OCI-LY1 (cell line): ENCODE measurements at regions not wholly inside any gene's neighbourhood (a gene's known extent, or its start where the extent isn't known, plus 50 kb on each side); places are given as distances from the start of the nearest gene placed in this dataset.

Experiments
- H2AFZ ChIP-seq: fragments of 200-600 bp; sonication (generic), shearing (Covaris generic); 2 replicates; pipeline ENCODE4 v1.6.0; 2014; ENCODE audit warnings: antibody characterized with exemption, mild to moderate bottlenecking, low read length
- H3F3A ChIP-seq: fragments of 200-600 bp; sonication (generic), shearing (Covaris generic); 2 replicates; pipeline ENCODE4 v1.6.0; 2014; ENCODE audit warnings: mild to moderate bottlenecking, antibody characterized with exemption, low read length, moderate library complexity; ENCODE audit not compliant: insufficient read depth
- H3K27ac ChIP-seq: fragments of 200-600 bp; sonication (generic); 2 replicates; pipeline ENCODE4 v1.5.1; 2014; ENCODE audit warnings: low read length, mixed run types, mild to moderate bottlenecking, low read depth; ENCODE audit not compliant: poor library complexity, severe bottlenecking
- H3K27me3 ChIP-seq: fragments of 200-600 bp; sonication (generic); 2 replicates; pipeline ENCODE4 v1.6.0; 2014; ENCODE audit warnings: antibody characterized with exemption, mild to moderate bottlenecking, low read length, moderate library complexity; ENCODE audit not compliant: insufficient read depth
- H3K36me3 ChIP-seq: fragments of 200-600 bp; sonication (generic); 2 replicates; pipeline ENCODE4 v1.6.1; 2014; ENCODE audit warnings: mild to moderate bottlenecking, antibody characterized with exemption, low read length, moderate library complexity, mixed read lengths; ENCODE audit not compliant: insufficient read depth
- H3K4me1 ChIP-seq: fragments of 200-600 bp; sonication (generic); 2 replicates; pipeline ENCODE4 v1.5.1; 2014; ENCODE audit warnings: mild to moderate bottlenecking, low read length, moderate library complexity; ENCODE audit not compliant: insufficient read depth, severe bottlenecking
- H3K4me2 ChIP-seq: fragments of 200-600 bp; sonication (generic), shearing (Covaris generic); 2 replicates; pipeline ENCODE4 v1.6.1; 2014; ENCODE audit warnings: low read length
- H3K4me3 ChIP-seq: fragments of 200-600 bp; sonication (generic); 2 replicates; pipeline ENCODE4 v1.5.1; 2014; ENCODE audit warnings: low read length, low read depth, mild to moderate bottlenecking, mixed read lengths; ENCODE audit not compliant: poor library complexity, severe bottlenecking
- H3K79me2 ChIP-seq: fragments of 200-600 bp; shearing (Covaris generic); 2 replicates; pipeline ENCODE4 v1.6.1; 2016; ENCODE audit warnings: mixed run types, low read length, mixed read lengths; ENCODE audit not compliant: insufficient read depth
- H3K9ac ChIP-seq: fragments of 200-600 bp; sonication (generic), shearing (Covaris generic); 2 replicates; pipeline ENCODE4 v1.6.1; 2014; ENCODE audit warnings: mild to moderate bottlenecking, low read length, mixed read lengths
- H3K9me2 ChIP-seq: fragments of 200-600 bp; sonication (generic), shearing (Covaris generic); 2 replicates; pipeline ENCODE4 v1.6.1; 2014; ENCODE audit warnings: low read depth, mild to moderate bottlenecking, low read length, mixed read lengths
- H3K9me3 ChIP-seq: fragments of 200-600 bp; shearing (Covaris generic); 2 replicates; pipeline ENCODE4 v1.6.1; 2014; ENCODE audit warnings: low read length, mixed read lengths
- H4K20me1 ChIP-seq: fragments of 200-600 bp; sonication (generic), shearing (Covaris generic); 2 replicates; pipeline ENCODE4 v1.6.0; 2016; ENCODE audit warnings: mild to moderate bottlenecking, low read length; ENCODE audit not compliant: insufficient read depth
- EZH2 ChIP-seq: fragments of 200-600 bp; sonication (generic), shearing (Covaris generic); IDR thresholded peaks from 2 replicates; pipeline ENCODE4 v1.8.0; 2017; ENCODE audit warnings: borderline replicate concordance, mixed run types, mild to moderate bottlenecking, antibody characterized with exemption, low read length, moderate library complexity, mixed read lengths
- TF ChIP-seq, protein P1 (sequence below): fragments of 200-600 bp; sonication (generic), shearing (Covaris generic); IDR thresholded peaks from 2 replicates; pipeline ENCODE4 v1.5.1; 2017; ENCODE audit warnings: mild to moderate bottlenecking, antibody characterized with exemption, low read length, moderate library complexity, mixed read lengths

DNA sequence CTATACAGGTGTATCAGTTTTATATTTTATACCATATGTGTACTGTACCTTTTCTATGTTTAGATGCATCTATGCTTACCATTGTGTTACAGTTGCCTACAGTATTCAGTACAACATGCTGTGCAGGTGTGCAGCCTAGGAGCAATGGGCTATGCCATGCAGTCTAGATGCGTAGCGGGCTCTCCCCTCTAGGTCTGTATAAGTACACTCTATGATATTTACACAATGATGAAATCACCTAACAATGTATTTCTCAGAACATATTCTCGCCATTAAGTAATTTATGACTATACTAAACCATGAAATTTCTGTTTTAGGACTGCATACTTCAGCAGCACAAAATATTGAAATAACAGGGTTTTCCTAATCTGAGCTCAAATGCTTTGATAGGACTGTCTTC lies 179.6 kb downstream of the RFC3 start:
- Histone ChIP-seq H2AFZ (no peak overlapping the region), H4K20me1 (no peaks in the 10 kb centered on the region), H3K27ac (no peak overlapping the region), H3K4me3 (no peak overlapping the region), H3K36me3 (no peaks in the 10 kb centered on the region), H3K9me3 (no peaks in the 10 kb centered on the region), H3F3A (no peaks in the 10 kb centered on the region), H3K79me2 (no peaks in the 10 kb centered on the region), H3K9me2 (no peaks in the 10 kb centered on the region), H3K9ac (no peak overlapping the region), H3K27me3 (no peaks in the 10 kb centered on the region), H3K4me2 (no peak overlapping the region), H3K4me1 (peaks cover 39% of the 10 kb centered on the region)
- no peak for TF ChIP-seq EZH2
- TF ChIP-seq, protein P1, sequence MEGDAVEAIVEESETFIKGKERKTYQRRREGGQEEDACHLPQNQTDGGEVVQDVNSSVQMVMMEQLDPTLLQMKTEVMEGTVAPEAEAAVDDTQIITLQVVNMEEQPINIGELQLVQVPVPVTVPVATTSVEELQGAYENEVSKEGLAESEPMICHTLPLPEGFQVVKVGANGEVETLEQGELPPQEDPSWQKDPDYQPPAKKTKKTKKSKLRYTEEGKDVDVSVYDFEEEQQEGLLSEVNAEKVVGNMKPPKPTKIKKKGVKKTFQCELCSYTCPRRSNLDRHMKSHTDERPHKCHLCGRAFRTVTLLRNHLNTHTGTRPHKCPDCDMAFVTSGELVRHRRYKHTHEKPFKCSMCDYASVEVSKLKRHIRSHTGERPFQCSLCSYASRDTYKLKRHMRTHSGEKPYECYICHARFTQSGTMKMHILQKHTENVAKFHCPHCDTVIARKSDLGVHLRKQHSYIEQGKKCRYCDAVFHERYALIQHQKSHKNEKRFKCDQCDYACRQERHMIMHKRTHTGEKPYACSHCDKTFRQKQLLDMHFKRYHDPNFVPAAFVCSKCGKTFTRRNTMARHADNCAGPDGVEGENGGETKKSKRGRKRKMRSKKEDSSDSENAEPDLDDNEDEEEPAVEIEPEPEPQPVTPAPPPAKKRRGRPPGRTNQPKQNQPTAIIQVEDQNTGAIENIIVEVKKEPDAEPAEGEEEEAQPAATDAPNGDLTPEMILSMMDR: no peak

- Histone ChIP-seq H4K20me1 (no peaks in the 10 kb centered on the region), H3F3A (no peaks in the 10 kb centered on the region), H3K27ac (no peak overlapping the region), H3K79me2 (no peaks in the 10 kb centered on the region), H3K27me3 (no peaks in the 10 kb centered on the region), H3K4me2 (no peak overlapping the region), H3K9me3 (no peaks in the 10 kb centered on the region), H3K9ac (no peak overlapping the region), H3K4me3 (no peak overlapping the region), H2AFZ (no peak overlapping the region), H3K36me3 (no peaks in the 10 kb centered on the region), H3K9me2 (no peaks in the 10 kb centered on the region), H3K4me1 (peaks cover 17% of the 10 kb centered on the region)
- TF ChIP-seq EZH2: no peak
- TF ChIP-seq, protein P1: no peak
Measured at GRCh38 chr13:33999811-34000605, 182.1 kb downstream of the RFC3 start.

DNA sequence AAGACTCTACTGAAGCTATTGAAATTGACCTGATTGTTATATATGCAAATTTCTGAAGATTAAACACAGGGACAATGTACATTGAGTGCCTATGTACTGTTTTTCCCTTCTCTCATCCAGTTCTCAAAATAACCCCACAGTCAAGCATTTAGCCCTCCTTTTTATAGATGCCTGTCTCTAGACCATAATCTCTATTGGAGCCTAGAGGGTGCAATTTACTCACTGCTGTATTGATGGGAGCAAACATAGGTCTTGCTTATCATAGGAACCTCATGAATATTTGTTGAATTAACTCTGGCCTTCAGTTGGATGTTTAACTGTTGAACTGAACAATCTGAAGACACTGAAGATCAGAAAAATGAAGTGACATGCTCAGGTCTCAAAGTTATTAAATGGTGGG lies 183.0 kb downstream of the RFC3 start:
- H3K36me3 ChIP-seq: no peaks in the 10 kb centered on the region

More for the DNA sequence above, 183.0 kb downstream of the RFC3 start:
- no peaks in the 10 kb centered on the region for H3K27me3 ChIP-seq
- no peaks in the 10 kb centered on the region for H3K9me2 ChIP-seq
- TF ChIP-seq EZH2: no peak
- TF ChIP-seq, protein P1: peak; percentile 13; the same call in 1 of the 2 replicates
- no peak overlapping the region for H3K4me2 ChIP-seq
- H4K20me1 ChIP-seq: no peaks in the 10 kb centered on the region
- H3K27ac ChIP-seq: no peak overlapping the region
- H3K9ac ChIP-seq: no peak overlapping the region
- H3K4me1 ChIP-seq: peaks cover 17% of the 10 kb centered on the region
- H3K4me3 ChIP-seq: no peak overlapping the region
- no peaks in the 10 kb centered on the region for H3F3A ChIP-seq
- no peaks in the 10 kb centered on the region for H3K79me2 ChIP-seq
- no peak overlapping the region for H2AFZ ChIP-seq
- no peaks in the 10 kb centered on the region for H3K9me3 ChIP-seq
